ENCODE measurements at regions not wholly inside any gene's neighbourhood (a gene's known extent, or its start where the extent isn't known, plus 50 kb on each side); places are given as distances from the start of the nearest gene placed in this dataset.

DNA sequence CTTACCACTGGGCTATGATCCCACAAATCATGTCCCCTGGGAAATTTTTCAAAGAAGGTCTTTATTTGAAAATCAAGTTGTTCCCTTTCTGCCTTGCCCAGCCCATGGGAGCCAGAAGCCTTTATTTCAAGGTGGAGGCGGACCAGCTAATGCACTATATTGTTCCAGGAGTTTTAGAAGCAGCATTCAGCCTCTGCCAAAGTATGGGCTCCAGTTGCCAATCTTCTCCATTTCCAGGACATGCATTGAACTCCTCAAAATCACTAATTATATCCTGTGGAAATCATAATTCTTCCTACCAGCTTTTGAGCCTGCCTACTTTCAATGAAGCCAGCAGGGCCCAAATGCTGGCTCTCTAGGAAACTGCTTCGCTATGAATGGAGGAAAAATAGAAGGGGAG is 195.8 kb downstream of the RAD51AP2 start:
- Histone ChIP-seq H3K36me3 (ENCODE audit: control insufficient read depth in 2 of 2, insufficient read depth in 1 of 2, low read length in 2 of 2) (no peaks in the 10 kb centered on the region), H3K9me3 (ENCODE audit: control insufficient read depth, insufficient read depth, low read depth, low read length) (no peaks in the 10 kb centered on the region), H3K4me1 (ENCODE audit: control insufficient read depth, insufficient read depth, low read length) (no peaks in the 10 kb centered on the region; the same call in 1 of the 2 replicates), H3K27ac (ENCODE audit: extremely low read depth, low read depth, low read length) (no peak overlapping the region), H3K4me3 (ENCODE audit: low read depth, low read length) (no peak overlapping the region)
- CTCF ChIA-PET, result interaction anchor here (4.2 kb wide), 1 partner anchor 13 kb away, joined by 20 read pairs; no protein-coding TSS in a partner anchor
- POLR2A ChIA-PET, result no interaction called here
- TF ChIP-seq ZNF366 (tag by site-specific recombination; conservative IDR thresholded peaks at IDR 0.05), result no peak
- TF ChIP-seq INSM2 (tag by site-specific recombination; IDR thresholded peaks at IDR 0.05), result no peak
- TF ChIP-seq ZNF529 (tag by site-specific recombination; IDR thresholded peaks at IDR 0.05; ENCODE audit: insufficient replicate concordance), result no peak
- TF ChIP-seq GLIS2 (tag by site-specific recombination; IDR thresholded peaks at IDR 0.05), result no peak
- TF ChIP-seq ZNF707 (tag by site-specific recombination; IDR thresholded peaks at IDR 0.05), result no peak
- TF ChIP-seq ZNF645 (tag by site-specific recombination; IDR thresholded peaks at IDR 0.05), result no peak
- no peak for TF ChIP-seq ZFP41 (tag by site-specific recombination; IDR thresholded peaks at IDR 0.05; ENCODE audit: borderline replicate concordance)

- Histone ChIP-seq H3K9me3 (ENCODE audit: control insufficient read depth, insufficient read depth, low read depth, low read length) (no peaks in the 10 kb centered on the region), H3K36me3 (ENCODE audit: control insufficient read depth in 2 of 2, insufficient read depth in 1 of 2, low read length in 2 of 2) (no peaks in the 10 kb centered on the region), H3K27ac (ENCODE audit: extremely low read depth, low read depth, low read length) (no peak overlapping the region), H3K4me3 (ENCODE audit: low read depth, low read length) (no peak overlapping the region), H3K4me1 (ENCODE audit: control insufficient read depth, insufficient read depth, low read length) (no peaks in the 10 kb centered on the region; the same call in 1 of the 2 replicates)
- ChIA-PET CTCF (interaction anchor here (4.2 kb wide), 1 partner anchor 9 kb away, joined by 20 read pairs; no protein-coding TSS in a partner anchor), POLR2A (no interaction called here)
- TF ChIP-seq, protein P1, sequence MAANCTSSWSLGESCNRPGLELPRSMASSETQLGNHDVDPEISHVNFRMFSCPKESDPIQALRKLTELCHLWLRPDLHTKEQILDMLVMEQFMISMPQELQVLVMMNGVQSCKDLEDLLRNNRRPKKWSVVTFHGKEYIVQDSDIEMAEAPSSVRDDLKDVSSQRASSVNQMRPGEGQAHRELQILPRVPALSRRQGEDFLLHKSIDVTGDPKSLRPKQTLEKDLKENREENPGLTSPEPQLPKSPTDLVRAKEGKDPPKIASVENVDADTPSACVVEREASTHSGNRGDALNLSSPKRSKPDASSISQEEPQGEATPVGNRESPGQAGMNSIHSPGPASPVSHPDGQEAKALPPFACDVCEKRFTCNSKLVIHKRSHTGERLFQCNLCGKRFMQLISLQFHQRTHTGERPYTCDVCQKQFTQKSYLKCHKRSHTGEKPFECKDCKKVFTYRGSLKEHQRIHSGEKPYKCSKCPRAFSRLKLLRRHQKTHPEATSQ (tag by site-specific recombination; IDR thresholded peaks at IDR 0.05), result no peak
- TF ChIP-seq FEZF1 (tag by site-specific recombination; IDR thresholded peaks at IDR 0.05), result no peak
Observed at GRCh38 chr2:17319090-17319489, 199.2 kb downstream of the RAD51AP2 start.

DNA sequence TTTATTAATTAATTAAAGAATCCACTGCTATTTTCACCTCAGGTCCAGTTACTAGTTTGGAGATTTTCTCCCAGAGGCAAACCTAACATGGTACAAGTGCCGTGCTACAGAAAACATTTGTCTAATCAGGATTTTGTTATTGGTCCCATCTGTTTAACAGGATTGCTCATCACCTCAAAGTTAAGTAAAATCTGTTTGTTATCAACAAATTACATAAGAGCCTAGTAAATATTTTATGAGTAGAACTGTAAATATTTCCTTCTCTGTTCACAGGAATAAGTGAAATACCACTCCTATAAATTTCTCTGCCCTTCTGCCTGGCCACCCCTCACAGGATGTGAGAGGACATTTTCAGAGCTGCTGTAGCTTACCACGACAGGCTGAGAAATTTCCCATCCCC is 200.2 kb downstream of the RAD51AP2 start:
- no peak for TF ChIP-seq ZNF223 (tag by site-specific recombination; IDR thresholded peaks at IDR 0.05)
- Histone ChIP-seq H3K4me1 (ENCODE audit: control insufficient read depth, insufficient read depth, low read length) (no peaks in the 10 kb centered on the region; the same call in 1 of the 2 replicates), H3K36me3 (ENCODE audit: control insufficient read depth in 2 of 2, insufficient read depth in 1 of 2, low read length in 2 of 2) (no peaks in the 10 kb centered on the region), H3K4me3 (ENCODE audit: low read depth, low read length) (no peak overlapping the region), H3K27ac (ENCODE audit: extremely low read depth, low read depth, low read length) (no peak overlapping the region), H3K9me3 (ENCODE audit: control insufficient read depth, insufficient read depth, low read depth, low read length) (no peaks in the 10 kb centered on the region)
- ChIA-PET CTCF (interaction anchor here (0.7 to 4.2 kb wide), 2 partner anchors 8 to 1042 kb away, joined by 3 to 20 read pairs; no protein-coding TSS in a partner anchor), POLR2A (no interaction called here)

GRCh38 chr2:17317439-17317976 is 200.7 kb downstream of the RAD51AP2 start:
- ChIA-PET CTCF (interaction anchor here (0.7 kb wide), 1 partner anchor 1041 kb away, joined by 3 read pairs; no protein-coding TSS in a partner anchor), POLR2A (no interaction called here)
- Histone ChIP-seq H3K27ac (ENCODE audit: extremely low read depth, low read depth, low read length) (no peak overlapping the region), H3K36me3 (ENCODE audit: control insufficient read depth in 2 of 2, insufficient read depth in 1 of 2, low read length in 2 of 2) (no peaks in the 10 kb centered on the region), H3K9me3 (ENCODE audit: control insufficient read depth, insufficient read depth, low read depth, low read length) (no peaks in the 10 kb centered on the region), H3K4me1 (ENCODE audit: control insufficient read depth, insufficient read depth, low read length) (no peaks in the 10 kb centered on the region; the same call in 1 of the 2 replicates), H3K4me3 (ENCODE audit: low read depth, low read length) (no peak overlapping the region)
- no peak for TF ChIP-seq ZFP41 (tag by site-specific recombination; IDR thresholded peaks at IDR 0.05; ENCODE audit: borderline replicate concordance)
- TF ChIP-seq ZNF311 (tag by site-specific recombination; IDR thresholded peaks at IDR 0.05; ENCODE audit: borderline replicate concordance), result no peak
- TF ChIP-seq, protein P2, sequence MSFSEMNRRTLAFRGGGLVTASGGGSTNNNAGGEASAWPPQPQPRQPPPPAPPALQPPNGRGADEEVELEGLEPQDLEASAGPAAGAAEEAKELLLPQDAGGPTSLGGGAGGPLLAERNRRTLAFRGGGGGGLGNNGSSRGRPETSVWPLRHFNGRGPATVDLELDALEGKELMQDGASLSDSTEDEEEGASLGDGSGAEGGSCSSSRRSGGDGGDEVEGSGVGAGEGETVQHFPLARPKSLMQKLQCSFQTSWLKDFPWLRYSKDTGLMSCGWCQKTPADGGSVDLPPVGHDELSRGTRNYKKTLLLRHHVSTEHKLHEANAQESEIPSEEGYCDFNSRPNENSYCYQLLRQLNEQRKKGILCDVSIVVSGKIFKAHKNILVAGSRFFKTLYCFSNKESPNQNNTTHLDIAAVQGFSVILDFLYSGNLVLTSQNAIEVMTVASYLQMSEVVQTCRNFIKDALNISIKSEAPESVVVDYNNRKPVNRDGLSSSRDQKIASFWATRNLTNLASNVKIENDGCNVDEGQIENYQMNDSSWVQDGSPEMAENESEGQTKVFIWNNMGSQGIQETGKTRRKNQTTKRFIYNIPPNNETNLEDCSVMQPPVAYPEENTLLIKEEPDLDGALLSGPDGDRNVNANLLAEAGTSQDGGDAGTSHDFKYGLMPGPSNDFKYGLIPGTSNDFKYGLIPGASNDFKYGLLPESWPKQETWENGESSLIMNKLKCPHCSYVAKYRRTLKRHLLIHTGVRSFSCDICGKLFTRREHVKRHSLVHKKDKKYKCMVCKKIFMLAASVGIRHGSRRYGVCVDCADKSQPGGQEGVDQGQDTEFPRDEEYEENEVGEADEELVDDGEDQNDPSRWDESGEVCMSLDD (tag by site-specific recombination; IDR thresholded peaks at IDR 0.05), result no peak
- TF ChIP-seq ZBTB26 (tag by site-specific recombination; optimal IDR thresholded peaks at IDR 0.05), result no peak
- TF ChIP-seq ZNF510 (tag by site-specific recombination; IDR thresholded peaks at IDR 0.05; ENCODE audit: insufficient replicate concordance), result no peak
- TF ChIP-seq GLIS1 (tag by site-specific recombination; IDR thresholded peaks at IDR 0.05), result peak; percentile 67
